ENCODE measurements at regions not wholly inside any gene's neighbourhood (a gene's known extent, or its start where the extent isn't known, plus 50 kb on each side); places are given as distances from the start of the nearest gene placed in this dataset.

- TF ChIP-seq CTCF (conservative IDR thresholded peaks at IDR 0.05 in 1 of 2, IDR thresholded peaks at IDR 0.05 in 1 of 2; ENCODE audit: low read depth in 1 of 2, low read length in 2 of 2) (no peak), EZH2 (IDR thresholded peaks at IDR 0.05; ENCODE audit: low read length, missing control alignments) (no peak)
These were observed 111.0 kb downstream of the IRX5 start for GRCh38 chr16:55041540-55042234.

Measured in fibroblast of lung (primary cell).